CD4-positive, alpha-beta T cell (primary cell): ENCODE measurements at regions not wholly inside any gene's neighbourhood (a gene's known extent, or its start where the extent isn't known, plus 50 kb on each side); places are given as distances from the start of the nearest gene placed in this dataset.

Experiments
- ATAC-seq: fragments of 200-7000 bp; cut with Tn5 transposase; one replicate; pipeline ENCODE4 v1.10.0; 2022; ENCODE audit warnings: mild to moderate bottlenecking; ENCODE audit not compliant: poor library complexity
- CTCF ChIA-PET: fragments of 350-600 bp; sonication (Branson Sonifier 250); formaldehyde crosslinking; loops from one replicate; lab custom pipeline; 2021; ENCODE audit warnings: antibody characterized with exemption, inconsistent platforms; lab: Charles Lee
- POLR2A ChIA-PET: fragments of 350-600 bp; sonication (Branson Sonifier 250); formaldehyde crosslinking; loops from one replicate; lab custom pipeline; 2021; ENCODE audit warnings: antibody characterized with exemption, inconsistent platforms; lab: Charles Lee
- DNase-seq, 14 experiments: peaks; one replicate each; pipeline ENCODE4 v3.0.0-alpha.2; 2013 to 2020; ENCODE audit warnings: mixed read lengths in 2 of 14
- H3K27ac ChIP-seq, 2 donors: one replicate each; pipeline versions ENCODE4 v1.5.1 to v1.7.0; 2013; ENCODE audit warnings: low read length in 2 of 2, low read depth in 1 of 2, mild to moderate bottlenecking in 1 of 2
- H3K27me3 ChIP-seq, 2 experiments: 1 replicate in 1 of 2; 2 replicates in 1 of 2; pipeline versions ENCODE4 v1.6.1 to v1.7.0; 2013; ENCODE audit warnings: low read length in 2 of 2, control low read depth in 1 of 2, mild to moderate bottlenecking in 1 of 2, moderate library complexity in 1 of 2; ENCODE audit not compliant: insufficient read depth in 2 of 2, control insufficient read depth in 1 of 2
- H3K36me3 ChIP-seq: one replicate; pipeline ENCODE4 v1.6.1; 2013; ENCODE audit warnings: low read length, control low read depth; ENCODE audit not compliant: insufficient read depth
- H3K4me1 ChIP-seq: one replicate; pipeline ENCODE4 v1.6.1; 2013; ENCODE audit warnings: low read length, control low read depth; ENCODE audit not compliant: insufficient read depth
- H3K4me3 ChIP-seq: one replicate; pipeline ENCODE4 v1.5.1; 2013; ENCODE audit warnings: mild to moderate bottlenecking, low read length, moderate library complexity
- H3K9me3 ChIP-seq, 2 experiments: 1 replicate in 1 of 2; 2 replicates in 1 of 2; pipeline versions ENCODE4 v1.6.1 to v1.7.0; 2013; ENCODE audit warnings: low read length in 2 of 2, mild to moderate bottlenecking in 2 of 2, control low read depth in 1 of 2, moderate library complexity in 1 of 2; ENCODE audit not compliant: control insufficient read depth in 1 of 2, insufficient read depth in 1 of 2
- H3K27ac Mint-ChIP-seq: one replicate; pipeline ENCODE4 v1.8.0; 2020; ENCODE audit warnings: mixed read lengths
- H3K27me3 Mint-ChIP-seq: one replicate; pipeline ENCODE4 v1.8.0; 2021; ENCODE audit warnings: mixed read lengths
- H3K36me3 Mint-ChIP-seq: one replicate; pipeline ENCODE4 v1.8.0; 2021; ENCODE audit warnings: low read depth, mixed read lengths
- H3K4me1 Mint-ChIP-seq: one replicate; pipeline ENCODE4 v1.8.0; 2021; ENCODE audit warnings: low read depth, mixed read lengths
- H3K4me3 Mint-ChIP-seq: one replicate; pipeline ENCODE4 v1.8.0; 2020; ENCODE audit warnings: mild to moderate bottlenecking, mixed read lengths
- H3K9me3 Mint-ChIP-seq: one replicate; pipeline ENCODE4 v1.8.0; 2020; ENCODE audit warnings: mixed read lengths
- intact Hi-C, 2 experiments: fragments of 100-400 bp; cut with DNase I in 1 of 2; cut with micrococcal nuclease in 1 of 2; formaldehyde crosslinking; loops; one replicate each; pipeline versions ENCODE4 v1.15.1 to v1.9.0; 2023 to 2025; cut with DNase I, micrococcal nuclease
- TF ChIP-seq, protein P1 (sequence below): fragments of 200-600 bp; IDR thresholded peaks from one replicate; pipeline ENCODE4 v1.8.0; 2022; ENCODE audit warnings: antibody characterized with exemption, mild to moderate bottlenecking

DNA sequence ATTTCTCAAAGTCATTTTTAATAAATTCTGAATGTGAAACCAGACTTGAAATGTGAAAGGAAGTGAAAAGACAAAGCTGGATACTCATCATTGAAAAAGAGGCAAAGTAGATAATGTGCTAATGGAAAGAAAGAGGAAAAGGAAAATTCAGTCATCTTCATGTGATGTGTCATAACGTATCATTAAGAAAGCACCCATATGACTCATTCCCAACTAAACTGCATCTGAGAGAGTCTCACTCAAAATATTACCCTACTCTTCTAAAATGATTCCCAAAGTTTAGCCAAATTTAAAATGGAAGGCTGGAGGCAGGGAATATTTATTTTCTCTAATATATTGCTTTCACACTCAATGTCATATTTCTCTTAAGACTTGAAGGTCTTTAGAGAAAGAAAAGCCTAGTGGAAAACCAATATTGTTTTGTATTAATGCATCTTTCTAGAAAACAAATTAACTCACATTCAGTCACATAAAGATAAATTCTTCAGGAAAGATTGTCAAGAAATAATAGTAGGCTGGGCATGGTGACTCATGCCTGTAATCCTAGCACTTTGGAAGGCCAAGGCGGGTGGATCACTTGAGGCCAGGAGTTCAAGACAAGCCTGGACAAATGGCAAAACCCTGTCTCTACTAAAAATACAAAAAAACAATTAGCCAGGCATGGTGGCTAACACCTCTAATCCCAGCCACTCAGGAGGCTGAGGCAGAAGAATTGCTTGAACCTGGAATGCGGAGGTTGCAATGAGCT is 129.9 kb downstream of the SLC30A10 start:
- ChIA-PET POLR2A (no interaction called here), CTCF (no interaction called here)
- Histone ChIP-seq H3K27ac (no peak overlapping the region), H3K9me3 (peaks cover 0 to 4% of the 10 kb centered on the region in 2 experiments), H3K4me3 (no peak overlapping the region), H3K27me3 (no peaks in the 10 kb centered on the region), H3K4me1 (no peaks in the 10 kb centered on the region), H3K36me3 (no peaks in the 10 kb centered on the region)
- peaks cover 8% of the 10 kb centered on the region for H3K9me3 Mint-ChIP-seq
- intact Hi-C loops: no loop called here
- H3K27ac Mint-ChIP-seq: no peak overlapping the region
- ATAC-seq: no peak
- TF ChIP-seq, protein P1, sequence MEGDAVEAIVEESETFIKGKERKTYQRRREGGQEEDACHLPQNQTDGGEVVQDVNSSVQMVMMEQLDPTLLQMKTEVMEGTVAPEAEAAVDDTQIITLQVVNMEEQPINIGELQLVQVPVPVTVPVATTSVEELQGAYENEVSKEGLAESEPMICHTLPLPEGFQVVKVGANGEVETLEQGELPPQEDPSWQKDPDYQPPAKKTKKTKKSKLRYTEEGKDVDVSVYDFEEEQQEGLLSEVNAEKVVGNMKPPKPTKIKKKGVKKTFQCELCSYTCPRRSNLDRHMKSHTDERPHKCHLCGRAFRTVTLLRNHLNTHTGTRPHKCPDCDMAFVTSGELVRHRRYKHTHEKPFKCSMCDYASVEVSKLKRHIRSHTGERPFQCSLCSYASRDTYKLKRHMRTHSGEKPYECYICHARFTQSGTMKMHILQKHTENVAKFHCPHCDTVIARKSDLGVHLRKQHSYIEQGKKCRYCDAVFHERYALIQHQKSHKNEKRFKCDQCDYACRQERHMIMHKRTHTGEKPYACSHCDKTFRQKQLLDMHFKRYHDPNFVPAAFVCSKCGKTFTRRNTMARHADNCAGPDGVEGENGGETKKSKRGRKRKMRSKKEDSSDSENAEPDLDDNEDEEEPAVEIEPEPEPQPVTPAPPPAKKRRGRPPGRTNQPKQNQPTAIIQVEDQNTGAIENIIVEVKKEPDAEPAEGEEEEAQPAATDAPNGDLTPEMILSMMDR: no peak
- no peak for DNase-seq
- H3K36me3 Mint-ChIP-seq: no peaks in the 10 kb centered on the region
- H3K4me3 Mint-ChIP-seq: no peak overlapping the region
- H3K27me3 Mint-ChIP-seq: no peaks in the 10 kb centered on the region
- no peaks in the 10 kb centered on the region for H3K4me1 Mint-ChIP-seq

DNA sequence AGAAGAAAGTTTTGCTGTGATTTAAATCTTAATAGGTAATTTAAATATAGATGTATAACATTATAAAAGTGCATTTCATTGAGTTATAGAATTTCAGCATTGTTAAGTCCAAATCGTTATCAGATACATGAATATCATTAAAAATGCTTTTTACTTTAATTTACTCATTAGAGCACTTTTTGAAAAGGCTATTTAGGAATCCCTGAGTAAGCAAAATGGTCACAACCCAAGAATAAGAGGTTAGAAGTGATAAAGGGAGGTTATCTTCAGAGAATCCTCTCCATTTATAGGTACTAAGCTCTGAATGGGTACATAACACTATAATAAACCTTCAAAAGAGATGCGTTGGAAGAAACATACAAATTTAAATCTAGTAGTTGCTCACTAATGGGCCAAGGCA is 130.7 kb downstream of the SLC30A10 start:
- DNase-seq: no peak
- ChIA-PET CTCF (no interaction called here), POLR2A (no interaction called here)
- intact Hi-C loops: no loop called here
- Mint-ChIP-seq H3K27me3 (no peaks in the 10 kb centered on the region), H3K9me3 (peaks cover 4% of the 10 kb centered on the region), H3K4me1 (no peaks in the 10 kb centered on the region), H3K36me3 (no peaks in the 10 kb centered on the region), H3K4me3 (no peak overlapping the region), H3K27ac (no peak overlapping the region)
- no peak for ATAC-seq
- Histone ChIP-seq H3K27me3 (no peaks in the 10 kb centered on the region), H3K36me3 (no peaks in the 10 kb centered on the region), H3K4me1 (no peaks in the 10 kb centered on the region), H3K27ac (no peak overlapping the region), H3K9me3 (peaks cover 0 to 4% of the 10 kb centered on the region in 2 experiments), H3K4me3 (no peak overlapping the region)
- TF ChIP-seq, protein P1: no peak

DNA sequence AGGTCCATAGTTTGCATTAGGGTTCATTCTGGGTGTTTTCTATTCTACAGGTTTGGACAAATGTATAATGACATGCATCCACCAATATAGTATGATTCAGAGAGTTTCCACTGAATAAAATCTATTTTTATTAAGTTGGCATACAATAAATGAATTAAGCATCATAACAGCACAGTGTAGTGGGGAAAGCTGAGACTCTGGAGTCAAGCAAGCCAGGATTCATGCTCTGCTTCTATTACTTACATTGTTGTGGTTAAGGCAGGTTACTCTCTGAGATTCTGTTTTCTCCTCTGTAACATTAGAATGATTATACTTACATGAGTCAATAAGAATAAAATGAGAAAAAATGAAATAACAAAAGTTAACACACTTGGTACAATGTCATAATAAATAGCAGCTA is 131.3 kb downstream of the SLC30A10 start:
- intact Hi-C loops: no loop called here
- ChIA-PET CTCF (no interaction called here), POLR2A (no interaction called here)
- Mint-ChIP-seq H3K27ac (no peak overlapping the region), H3K27me3 (no peaks in the 10 kb centered on the region), H3K4me3 (no peak overlapping the region), H3K36me3 (no peaks in the 10 kb centered on the region), H3K4me1 (no peaks in the 10 kb centered on the region), H3K9me3 (peaks cover 3% of the 10 kb centered on the region)
- Histone ChIP-seq H3K27ac (no peak overlapping the region), H3K9me3 (peaks cover 0 to 4% of the 10 kb centered on the region in 2 experiments), H3K36me3 (no peaks in the 10 kb centered on the region), H3K27me3 (no peaks in the 10 kb centered on the region), H3K4me1 (no peaks in the 10 kb centered on the region), H3K4me3 (no peak overlapping the region)
- TF ChIP-seq, protein P1: no peak
- ATAC-seq (no peak), DNase-seq (no peak)
